ENCODE measurements at regions not wholly inside any gene's neighbourhood (a gene's known extent, or its start where the extent isn't known, plus 50 kb on each side); places are given as distances from the start of the nearest gene placed in this dataset.

- no peak for TF ChIP-seq CTCF (conservative IDR thresholded peaks at IDR 0.05)
- TF ChIP-seq ZFX (IDR thresholded peaks at IDR 0.05): no peak
Observed at GRCh38 chr13:40056898-40057619, 401.6 kb downstream of the COG6 start.

Measured in C4-2B (cell line).